8988T (cell line): ENCODE measurements at regions not wholly inside any gene's neighbourhood (a gene's known extent, or its start where the extent isn't known, plus 50 kb on each side); places are given as distances from the start of the nearest gene placed in this dataset.
"Not testable (repeated sequence)": the region's sequence is repeated elsewhere in the genome, so short reads cannot be mapped to it uniquely, and the experiment has no call there.

ENCODE experiments used
- DNase-seq: peaks from one replicate; pipeline ENCODE4 v3.0.0; 2011

- no peak for DNase-seq
These were observed 153.2 kb downstream of the C12orf75 start for GRCh38 chr12:105483691-105484090.

GRCh38 chr12:105485321-105485910 is 154.9 kb downstream of the C12orf75 start:
- DNase-seq, result no peak

DNA sequence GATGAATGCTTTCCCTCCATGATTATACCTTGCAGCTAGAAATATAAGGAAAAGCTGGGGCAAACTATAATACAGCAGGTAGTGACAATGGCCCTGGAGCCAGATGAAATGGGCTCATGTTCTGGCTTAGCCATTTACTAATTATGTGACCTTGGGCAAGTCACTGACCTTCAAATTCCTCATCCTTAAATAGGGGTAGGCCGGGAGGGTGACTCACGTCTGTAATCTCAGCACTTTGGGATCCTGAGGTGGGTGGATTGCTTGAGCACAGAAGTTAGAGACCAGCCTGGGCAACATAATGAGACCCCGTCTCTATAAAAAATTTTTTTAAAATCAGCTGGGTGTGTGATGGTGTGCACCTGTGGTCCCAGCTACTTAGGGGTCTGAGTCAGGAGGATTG is 155.4 kb downstream of the C12orf75 start:
- DNase-seq, result no peak

DNA sequence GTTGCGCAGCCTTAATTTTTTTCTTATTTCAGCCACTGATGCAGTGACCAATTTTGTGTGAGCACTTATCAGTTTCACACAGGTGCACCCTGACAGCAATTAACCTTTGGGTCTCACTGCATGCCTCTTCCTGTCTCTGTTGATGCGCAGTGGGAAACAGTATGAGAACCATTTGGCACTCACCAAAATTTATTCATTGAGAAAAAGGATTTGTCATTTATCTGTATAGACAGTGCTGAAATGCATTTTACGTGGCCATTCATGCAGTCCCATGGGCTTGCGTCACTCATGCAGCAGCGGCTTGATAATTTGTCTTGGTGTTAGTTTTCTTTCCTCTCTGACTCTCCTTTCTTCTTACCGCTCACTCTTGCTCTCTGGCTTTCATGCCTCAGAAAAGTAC is 157.5 kb downstream of the C12orf75 start:
- DNase-seq, result no peak

- DNase-seq, result no peak
These were observed 162.4 kb downstream of the C12orf75 start for GRCh38 chr12:105492591-105493545.

- DNase-seq, result no peak
These were observed 168.7 kb downstream of the C12orf75 start for GRCh38 chr12:105499205-105499604.

DNA sequence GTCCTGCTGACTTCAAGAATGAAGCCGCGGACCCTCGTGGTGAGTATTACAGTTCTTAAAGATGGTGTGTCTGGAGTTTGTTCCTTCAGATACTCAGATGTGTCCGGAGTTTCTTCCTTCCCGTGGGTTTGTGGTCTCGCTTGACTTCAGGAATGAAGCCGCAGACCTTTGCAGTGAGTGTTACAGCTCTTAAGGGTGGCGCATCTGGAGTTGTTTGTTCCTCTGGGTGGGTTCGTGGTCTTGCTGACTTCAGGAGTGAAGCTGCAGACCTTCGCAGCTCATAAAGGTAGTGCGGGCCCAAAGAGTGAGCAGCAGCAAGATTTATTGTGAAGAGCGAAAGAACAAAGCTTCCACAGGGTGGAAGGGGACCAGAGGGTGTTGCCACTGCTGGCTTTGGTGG is 170.2 kb downstream of the C12orf75 start:
- not testable (repeated sequence) for DNase-seq

DNA sequence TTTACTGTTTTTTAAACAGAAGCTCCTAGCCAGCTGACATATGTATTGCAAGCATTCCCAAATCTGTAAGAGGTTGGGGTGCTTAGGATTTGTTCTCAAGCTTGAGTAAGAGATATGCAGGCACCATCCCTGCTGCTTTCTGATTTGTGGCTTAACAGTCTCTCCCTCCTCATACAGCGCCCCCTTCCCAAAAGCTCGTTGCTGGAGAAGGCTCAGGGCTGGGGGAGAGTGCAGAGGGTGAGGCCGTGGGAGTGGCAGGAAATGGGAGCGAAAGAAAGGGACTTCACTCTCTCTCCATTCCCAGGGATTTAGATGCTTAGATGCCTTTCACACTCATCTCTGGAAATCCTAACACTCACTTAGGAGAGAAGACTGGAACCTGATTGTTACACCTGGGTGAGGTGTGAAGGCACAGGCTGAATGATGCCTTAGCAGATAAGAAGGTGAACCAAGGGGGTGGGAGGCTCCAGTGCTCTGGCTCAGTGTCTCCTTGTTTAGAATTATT is 172.0 kb downstream of the C12orf75 start:
- no peak for DNase-seq

GRCh38 chr12:105503619-105504018 is 173.1 kb downstream of the C12orf75 start:
- no peak for DNase-seq

DNA sequence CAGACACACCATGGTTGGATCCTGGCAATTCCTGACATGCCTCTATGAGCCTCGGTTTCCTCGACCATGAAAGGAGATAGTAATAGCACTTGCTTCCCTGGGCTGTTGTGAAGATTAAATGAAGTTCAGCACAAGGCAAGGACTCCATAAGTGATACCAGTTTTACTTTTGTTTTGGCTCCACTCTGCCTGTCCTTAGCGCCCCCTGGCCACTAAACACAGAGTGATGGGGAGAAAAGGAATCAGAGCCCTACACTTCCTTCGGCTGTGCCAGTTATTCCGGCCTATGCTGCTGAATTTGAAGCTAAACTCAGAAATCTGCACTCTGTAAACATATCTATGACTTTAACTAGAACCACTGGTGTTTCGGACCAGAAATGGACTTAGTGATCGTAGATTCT is 173.8 kb downstream of the C12orf75 start:
- no peak for DNase-seq

- DNase-seq, result no peak
These were observed 176.3 kb downstream of the C12orf75 start for GRCh38 chr12:105506678-105507310.

GRCh38 chr12:105507311-105508038 is 177.0 kb downstream of the C12orf75 start:
- DNase-seq, result no peak

GRCh38 chr12:105508096-105508495 is 177.6 kb downstream of the C12orf75 start:
- no peak for DNase-seq

- no peak for DNase-seq
These were observed 180.0 kb downstream of the C12orf75 start for GRCh38 chr12:105510526-105510925.

- not testable (repeated sequence) for DNase-seq
These were observed 182.4 kb downstream of the C12orf75 start for GRCh38 chr12:105512861-105513260.

DNA sequence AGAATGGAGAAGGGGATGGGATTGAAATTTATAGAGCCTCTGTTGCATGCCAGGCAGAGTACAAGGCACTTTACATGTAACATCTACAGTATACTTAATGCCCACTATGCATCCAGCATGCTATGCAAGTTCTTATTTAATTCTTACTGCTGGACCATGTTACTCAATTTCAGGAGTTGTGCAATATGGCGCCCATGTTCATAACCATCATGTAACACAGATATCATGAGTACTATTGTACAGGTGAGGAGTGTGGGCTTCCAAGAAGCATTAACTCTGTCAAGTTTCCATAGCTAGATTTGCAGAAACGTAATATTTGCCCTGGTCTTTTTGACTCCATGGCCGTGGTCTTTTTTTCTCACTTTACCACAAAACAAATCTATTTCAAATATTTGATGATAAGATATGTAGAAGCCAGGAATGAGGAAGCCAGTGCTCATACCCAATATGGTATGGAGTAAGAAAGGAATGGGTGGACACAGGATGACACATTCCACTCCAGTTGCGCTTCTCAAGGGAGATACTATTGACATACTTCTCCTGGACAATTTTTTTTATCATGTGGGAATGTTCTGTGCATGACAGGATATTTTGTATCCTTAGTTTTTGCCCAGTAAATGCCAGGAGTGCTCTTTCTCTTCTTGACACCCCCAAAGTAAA is 191.8 kb downstream of the C12orf75 start:
- DNase-seq, result no peak

GRCh38 chr12:105523164-105524057 is 192.9 kb downstream of the C12orf75 start:
- no peak for DNase-seq

GRCh38 chr12:105524961-105525360 is 194.5 kb downstream of the C12orf75 start:
- no peak for DNase-seq

- no peak for DNase-seq
These were observed 203.6 kb downstream of the C12orf75 start for GRCh38 chr12:105534068-105534467.

DNA sequence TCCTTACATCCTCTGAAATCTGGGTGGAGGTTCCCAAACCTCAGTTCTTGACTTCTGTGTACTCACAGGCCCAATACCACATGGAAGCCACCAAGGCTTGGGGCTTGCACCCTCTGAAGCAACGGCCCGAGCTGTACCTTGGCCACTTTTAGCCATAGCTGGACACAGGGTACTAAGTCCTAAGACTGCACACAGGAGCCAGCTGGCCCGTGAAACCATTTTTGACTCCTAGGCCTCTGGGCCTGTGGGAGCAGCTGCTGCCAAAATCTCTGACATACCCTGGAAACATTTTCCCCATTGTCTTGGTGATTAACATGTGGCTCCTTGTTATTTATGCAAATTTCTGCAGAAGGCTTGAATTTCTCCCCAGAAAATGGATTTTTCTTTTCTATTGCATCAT is 204.5 kb downstream of the C12orf75 start:
- not testable (repeated sequence) for DNase-seq

DNA sequence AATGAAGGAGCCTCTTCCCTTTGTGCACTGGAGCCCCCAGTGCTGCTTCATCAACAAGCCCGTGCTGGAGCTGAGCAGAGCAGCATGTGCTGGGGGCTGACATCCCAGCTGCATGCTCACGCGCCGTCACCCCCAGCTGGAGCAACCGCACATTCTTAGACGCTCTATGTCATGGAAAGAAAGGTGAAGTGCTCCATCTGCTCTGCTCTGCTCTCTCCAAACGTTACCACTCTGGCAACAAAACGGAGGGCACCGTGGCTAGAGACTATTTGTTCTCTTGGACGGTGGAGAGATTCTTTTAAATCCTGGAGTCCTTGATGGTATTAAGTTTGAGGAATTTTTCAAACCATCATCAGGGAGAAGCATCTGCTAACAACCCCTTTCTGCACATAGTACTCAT is 208.4 kb downstream of the C12orf75 start:
- DNase-seq, result no peak
